B cell (primary cell): ENCODE measurements at regions not wholly inside any gene's neighbourhood (a gene's known extent, or its start where the extent isn't known, plus 50 kb on each side); places are given as distances from the start of the nearest gene placed in this dataset.

Source experiments
- EZH2 ChIP-seq: IDR thresholded peaks from 2 replicates; pipeline ENCODE4 v1.6.1; 2012; ENCODE audit warnings: borderline replicate concordance, low read depth, mild to moderate bottlenecking, moderate library complexity, low read length; ENCODE audit not compliant: insufficient read depth, poor library complexity, severe bottlenecking
- TF ChIP-seq, protein P1 (sequence below): fragments of 200-600 bp; IDR thresholded peaks from one replicate; pipeline ENCODE4 v1.8.0; 2022; ENCODE audit warnings: antibody characterized with exemption, mild to moderate bottlenecking

DNA sequence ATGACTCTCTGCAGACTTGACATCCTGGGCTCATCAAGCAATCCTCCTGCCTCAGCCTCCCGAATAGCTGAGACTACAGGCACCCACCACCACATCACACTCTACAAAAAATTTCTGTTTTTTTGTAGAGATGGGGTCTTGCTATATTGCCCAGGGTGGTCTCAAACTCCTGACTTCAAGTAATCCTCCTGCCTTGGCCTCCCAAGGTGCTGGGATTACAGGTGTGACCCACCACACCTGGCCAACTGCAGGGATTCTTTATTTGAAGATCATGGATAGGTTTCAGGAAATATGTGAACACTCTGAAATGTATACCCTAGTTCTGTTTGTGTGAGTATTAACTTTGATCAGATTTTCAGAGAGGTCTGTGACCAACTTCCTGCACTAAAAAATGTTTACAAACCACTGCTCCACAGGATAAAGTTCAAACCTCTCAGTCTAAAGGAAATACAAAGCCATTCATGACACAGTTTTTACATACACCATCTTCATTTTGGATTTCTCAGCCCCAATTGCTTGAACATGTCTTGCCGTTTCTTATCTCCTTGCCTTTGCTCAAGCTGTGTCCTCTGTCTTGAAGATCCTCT is 252.3 kb upstream of the FGGY start:
- TF ChIP-seq, protein P1, sequence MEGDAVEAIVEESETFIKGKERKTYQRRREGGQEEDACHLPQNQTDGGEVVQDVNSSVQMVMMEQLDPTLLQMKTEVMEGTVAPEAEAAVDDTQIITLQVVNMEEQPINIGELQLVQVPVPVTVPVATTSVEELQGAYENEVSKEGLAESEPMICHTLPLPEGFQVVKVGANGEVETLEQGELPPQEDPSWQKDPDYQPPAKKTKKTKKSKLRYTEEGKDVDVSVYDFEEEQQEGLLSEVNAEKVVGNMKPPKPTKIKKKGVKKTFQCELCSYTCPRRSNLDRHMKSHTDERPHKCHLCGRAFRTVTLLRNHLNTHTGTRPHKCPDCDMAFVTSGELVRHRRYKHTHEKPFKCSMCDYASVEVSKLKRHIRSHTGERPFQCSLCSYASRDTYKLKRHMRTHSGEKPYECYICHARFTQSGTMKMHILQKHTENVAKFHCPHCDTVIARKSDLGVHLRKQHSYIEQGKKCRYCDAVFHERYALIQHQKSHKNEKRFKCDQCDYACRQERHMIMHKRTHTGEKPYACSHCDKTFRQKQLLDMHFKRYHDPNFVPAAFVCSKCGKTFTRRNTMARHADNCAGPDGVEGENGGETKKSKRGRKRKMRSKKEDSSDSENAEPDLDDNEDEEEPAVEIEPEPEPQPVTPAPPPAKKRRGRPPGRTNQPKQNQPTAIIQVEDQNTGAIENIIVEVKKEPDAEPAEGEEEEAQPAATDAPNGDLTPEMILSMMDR = no peak
- no peak for TF ChIP-seq EZH2
